HG03432 (cell line): ENCODE measurements at regions not wholly inside any gene's neighbourhood (a gene's known extent, or its start where the extent isn't known, plus 50 kb on each side); places are given as distances from the start of the nearest gene placed in this dataset.

Experiments used
- ATAC-seq: cut with Tn5 transposase; IDR thresholded peaks from one replicate; pipeline ENCODE4 v1.9.1; 2021; ENCODE audit warnings: mild to moderate bottlenecking, moderate library complexity; ENCODE audit not compliant: unreplicated experiment

- no peak for ATAC-seq
These were observed 251.3 kb downstream of the ANAPC1 start for GRCh38 chr2:111632661-111633060.

- ATAC-seq = no peak
These were observed 250.8 kb downstream of the ANAPC1 start for GRCh38 chr2:111633189-111633588.

DNA sequence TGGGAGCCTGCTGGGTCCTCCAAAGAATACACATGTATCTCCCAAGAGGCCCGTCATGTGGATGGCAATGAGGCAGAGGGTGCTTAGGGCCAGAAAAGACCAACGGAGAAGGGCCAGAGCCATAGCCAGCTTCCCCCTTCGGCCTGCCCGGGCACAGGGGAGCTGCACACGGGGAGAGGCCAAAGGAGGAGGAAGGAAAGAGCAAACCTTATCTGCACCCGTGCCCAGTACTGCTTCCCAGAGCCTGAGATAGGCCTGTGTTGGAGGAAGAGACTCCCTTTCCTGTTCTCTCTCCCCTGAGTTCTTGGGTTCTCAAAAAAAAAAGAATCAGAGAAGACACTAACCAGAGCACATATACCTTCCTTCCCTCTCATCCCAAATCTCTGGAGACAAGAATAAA, 250.3 kb downstream of the ANAPC1 start:
- ATAC-seq = no peak

GRCh38 chr2:111634050-111634794, 249.8 kb downstream of the ANAPC1 start:
- ATAC-seq = no peak

GRCh38 chr2:111634995-111635538, 248.9 kb downstream of the ANAPC1 start:
- no peak for ATAC-seq

GRCh38 chr2:111636905-111637304, 247.1 kb downstream of the ANAPC1 start:
- ATAC-seq = no peak

DNA sequence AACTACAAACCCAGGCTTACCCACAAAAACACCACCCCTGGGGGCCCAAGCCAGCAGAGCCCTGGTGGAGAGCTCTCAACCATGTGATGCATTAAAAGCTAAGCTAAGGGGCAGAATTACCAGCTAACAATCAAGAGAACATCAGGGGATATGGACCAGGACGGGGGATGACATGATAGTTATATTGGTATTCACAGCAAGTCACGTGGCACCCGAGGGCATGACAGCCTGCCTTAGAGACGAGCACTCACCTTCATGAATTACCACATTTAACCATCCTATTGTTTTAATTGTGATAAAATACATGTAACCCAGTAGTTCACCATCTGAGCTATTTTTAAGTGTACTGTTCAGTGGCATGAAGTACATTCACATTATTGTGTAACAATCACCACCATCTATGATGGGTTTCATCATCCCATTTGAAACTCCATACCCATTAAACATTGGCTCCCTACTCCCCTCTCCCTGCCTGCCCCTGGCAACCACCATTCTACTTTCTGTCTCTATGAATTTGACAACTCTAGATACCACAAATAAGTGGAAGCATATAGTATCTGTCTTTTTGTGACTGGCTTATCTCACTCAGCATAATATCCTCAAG, 245.6 kb downstream of the ANAPC1 start:
- ATAC-seq = no peak

DNA sequence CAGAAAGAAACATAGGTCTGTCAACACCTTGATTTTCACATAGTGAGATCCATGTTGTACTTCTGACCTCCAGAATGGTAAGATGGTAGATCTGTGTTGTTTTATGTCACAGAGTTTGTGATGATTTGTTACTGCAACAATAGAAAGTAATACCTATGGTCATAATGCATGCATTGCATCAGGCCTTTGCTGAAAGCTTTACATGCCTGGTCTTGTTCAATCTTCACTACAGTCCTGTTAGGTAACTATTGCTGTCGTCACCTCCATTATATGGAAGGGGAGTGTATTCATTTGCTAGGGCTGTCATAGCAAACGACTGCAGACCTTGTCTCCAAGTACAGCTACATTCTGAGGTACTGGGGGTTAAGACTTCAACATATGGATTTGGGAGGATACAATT, 243.5 kb downstream of the ANAPC1 start:
- ATAC-seq = no peak

DNA sequence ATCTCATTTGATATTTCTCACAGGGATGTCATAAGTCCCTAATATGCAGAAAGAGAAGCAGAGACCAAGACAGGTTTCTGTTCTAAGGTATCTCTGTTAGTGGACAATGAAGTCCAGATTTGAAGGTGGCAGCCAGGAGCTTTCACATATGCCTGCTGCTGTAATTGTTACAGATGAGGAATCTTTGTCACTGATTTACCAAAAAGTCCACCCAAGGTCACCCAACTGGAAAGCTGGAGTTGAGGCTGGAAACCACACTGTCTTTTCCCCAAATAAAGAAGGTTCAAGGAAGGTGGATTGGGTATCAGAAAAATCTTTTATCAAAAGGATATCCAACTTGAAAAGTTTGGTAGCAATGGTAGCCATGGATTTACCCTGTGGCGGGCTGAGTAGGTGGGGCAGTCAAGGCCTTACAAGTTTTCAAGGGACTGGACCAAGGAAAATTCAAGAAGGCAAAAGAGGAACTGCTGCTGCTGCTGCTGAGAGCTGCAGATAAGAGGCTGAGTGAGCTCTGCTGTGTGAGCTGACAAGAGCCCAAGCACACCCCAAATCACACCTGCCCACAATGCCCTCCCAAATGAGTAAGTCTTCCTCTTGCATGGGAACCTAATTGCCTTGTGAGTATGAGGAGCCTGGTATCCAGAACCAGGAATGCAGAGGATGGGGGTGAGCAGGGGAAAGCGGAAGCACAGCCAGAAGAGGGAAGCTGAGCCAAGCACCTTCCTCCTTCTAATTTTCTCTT, 241.2 kb downstream of the ANAPC1 start:
- ATAC-seq = no peak

DNA sequence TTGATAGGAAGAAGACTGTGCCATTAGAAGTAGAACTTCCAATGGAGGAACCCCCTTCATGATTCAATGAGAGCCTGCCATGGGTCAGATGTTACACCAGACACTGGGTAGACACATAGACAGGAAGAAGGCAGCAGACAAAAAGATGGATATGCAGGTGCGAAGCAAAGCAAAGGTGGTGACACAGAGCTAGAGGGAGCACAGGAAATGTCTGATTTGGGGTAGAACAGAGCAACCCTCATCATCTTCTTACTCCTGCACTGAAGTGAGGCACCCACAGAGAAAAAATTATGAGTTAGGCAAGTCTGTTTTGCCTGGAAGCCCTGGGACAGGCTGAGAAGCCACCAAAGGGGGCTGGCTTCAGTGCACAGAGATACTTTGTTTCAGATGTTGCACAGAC, 240.2 kb downstream of the ANAPC1 start:
- ATAC-seq = no peak

- ATAC-seq = no peak
These were observed 236.6 kb downstream of the ANAPC1 start for GRCh38 chr2:111647359-111647758.

DNA sequence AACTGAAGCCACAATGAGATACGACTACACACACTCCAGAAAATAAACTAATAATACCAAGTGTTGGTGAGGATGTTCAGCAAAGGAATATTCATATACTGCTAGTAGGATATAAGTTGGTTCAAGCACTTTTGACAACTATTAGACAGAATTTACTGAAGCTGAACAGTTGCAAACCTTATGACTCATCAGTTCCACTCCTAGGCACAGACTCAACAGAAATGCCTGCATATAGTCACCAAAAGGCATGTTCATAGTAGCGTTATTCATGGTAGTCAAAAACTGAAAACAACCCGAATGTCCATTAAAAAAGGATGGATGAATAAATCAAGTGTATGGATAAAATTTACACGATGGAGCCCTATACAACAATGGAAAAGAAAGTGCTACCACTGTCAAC, 232.0 kb downstream of the ANAPC1 start:
- ATAC-seq = no peak

DNA sequence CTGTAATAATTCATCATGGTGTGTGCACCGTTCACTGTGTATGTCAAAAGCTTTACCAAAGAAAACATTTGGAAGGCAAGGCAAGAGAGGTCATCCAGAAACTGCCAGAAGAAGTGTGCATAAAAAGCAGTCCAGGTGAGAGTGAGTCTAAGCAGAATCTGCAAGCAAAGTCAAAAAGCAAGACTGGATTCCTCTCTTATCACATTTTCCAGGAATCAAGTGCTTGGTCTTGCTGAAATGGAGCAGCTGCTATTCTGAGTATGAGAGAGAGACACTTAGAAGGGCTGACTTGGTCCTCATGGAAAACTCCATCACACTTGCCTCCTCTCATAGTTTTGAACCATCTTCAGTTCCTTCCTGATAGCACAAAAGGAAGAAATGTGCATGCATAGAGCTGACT, 231.3 kb downstream of the ANAPC1 start:
- ATAC-seq = no peak

- ATAC-seq = no peak
These were observed 230.8 kb downstream of the ANAPC1 start for GRCh38 chr2:111653103-111653624.

DNA sequence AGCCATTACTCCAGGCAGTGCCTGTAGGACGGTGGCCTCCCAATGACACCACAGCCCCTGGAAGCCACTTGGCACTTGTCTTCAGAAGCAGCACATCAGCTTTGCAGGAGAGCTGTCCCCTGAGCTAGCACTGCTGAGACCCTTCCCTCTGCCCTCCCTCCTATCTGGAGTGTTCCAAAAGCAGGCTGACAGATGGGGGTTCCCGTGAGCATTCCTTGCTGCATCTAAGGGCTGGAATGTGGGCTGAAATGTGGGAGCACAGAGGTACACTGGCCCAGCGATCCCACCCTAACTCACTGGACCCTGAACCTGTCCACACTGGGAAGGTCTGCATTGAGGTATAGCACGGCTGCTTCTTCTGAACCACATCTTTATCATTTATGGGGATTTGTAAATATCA, 230.1 kb downstream of the ANAPC1 start:
- ATAC-seq = no peak

DNA sequence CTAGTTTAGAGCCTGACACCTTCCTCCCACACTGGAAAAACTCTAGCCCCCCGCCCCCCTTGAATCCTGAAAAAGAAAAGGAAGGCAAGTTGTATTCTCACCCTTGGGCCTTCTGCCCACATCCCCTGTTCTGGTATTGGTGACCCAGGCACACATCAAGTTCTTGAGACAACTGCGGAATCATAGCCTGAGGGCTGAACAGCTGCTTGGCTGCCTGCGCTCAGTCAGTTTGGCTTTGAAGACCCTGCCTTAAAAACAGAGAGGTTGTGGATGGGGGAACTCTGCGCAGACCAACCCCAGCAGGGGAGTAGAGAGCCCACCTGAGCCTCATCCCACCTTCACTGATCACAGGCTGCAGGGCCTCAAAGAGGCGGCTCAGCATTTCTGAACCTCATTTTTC, 229.2 kb downstream of the ANAPC1 start:
- no peak for ATAC-seq

GRCh38 chr2:111656436-111656835, 227.6 kb downstream of the ANAPC1 start:
- ATAC-seq = no peak

DNA sequence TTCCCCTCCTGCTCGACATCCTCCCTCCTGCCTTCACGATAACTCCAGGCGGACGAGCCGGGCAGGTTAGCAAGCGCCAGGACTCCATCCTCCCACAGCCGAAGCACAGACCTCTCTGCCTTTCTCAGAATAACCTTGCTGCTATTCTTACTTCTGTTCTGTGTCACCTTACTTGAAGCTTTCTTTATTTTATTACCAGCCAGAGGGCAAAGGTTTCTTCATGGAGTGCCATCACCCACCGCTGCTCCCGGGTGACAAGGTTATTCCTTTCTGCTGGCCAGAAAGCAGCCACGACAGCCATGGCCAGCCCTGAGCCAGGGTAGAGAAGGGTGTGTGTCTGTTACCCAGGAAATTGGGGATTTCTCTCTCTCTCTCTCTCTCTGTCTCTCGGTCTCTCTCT, 227.1 kb downstream of the ANAPC1 start:
- ATAC-seq = no peak

DNA sequence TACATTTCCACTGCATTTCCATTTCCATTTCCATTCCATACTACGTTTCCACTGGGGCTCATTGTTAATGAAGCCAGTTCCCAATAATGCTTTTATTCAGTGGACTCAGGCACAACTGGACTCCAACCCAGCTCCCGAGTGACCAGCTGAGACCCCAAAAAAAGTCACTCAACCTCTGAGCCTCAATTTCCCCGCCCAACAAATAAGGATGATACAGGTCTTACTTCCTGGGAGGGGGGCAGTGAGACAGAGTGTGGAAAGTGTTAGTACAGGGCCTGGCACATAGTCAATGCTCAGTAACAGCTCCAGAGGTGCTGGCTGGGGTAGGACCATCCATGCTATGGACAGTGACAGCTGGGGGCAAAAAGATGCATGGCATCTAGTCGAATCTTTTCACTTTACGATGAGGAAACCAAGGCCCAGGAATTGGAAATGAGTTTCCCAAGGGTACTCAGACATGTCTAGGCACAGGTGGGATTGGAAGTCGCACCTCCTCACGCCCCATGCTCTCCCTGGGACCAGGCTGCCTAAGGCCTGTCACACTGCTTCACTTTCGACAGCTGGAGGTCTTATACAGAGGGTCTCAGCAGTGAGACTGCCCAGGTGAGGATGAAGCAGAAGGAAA, 226.5 kb downstream of the ANAPC1 start:
- ATAC-seq = no peak

GRCh38 chr2:111659361-111660333, 224.3 kb downstream of the ANAPC1 start:
- no peak for ATAC-seq
